Panc1 (cell line): ENCODE measurements at regions not wholly inside any gene's neighbourhood (a gene's known extent, or its start where the extent isn't known, plus 50 kb on each side); places are given as distances from the start of the nearest gene placed in this dataset.

Source experiments
- ATAC-seq: fragments of 200-7000 bp; cut with Tn5 transposase; 2 replicates; pipeline ENCODE4 v1.9.1; 2020; ENCODE audit warnings: mild to moderate bottlenecking, moderate library complexity
- BruUV-seq: library from RNA; stranded (reverse); fragments of 400-500 nt; replicated peaks from 2 replicates; lab custom pipeline; 2021; lab: Mats Ljungman, UMichigan
- CTCF ChIA-PET: fragments of 300-600 bp; sonication (Branson Sonifier 250); formaldehyde crosslinking; loops from one replicate; lab custom pipeline; 2022; ENCODE audit warnings: antibody characterized with exemption; lab: Charles Lee
- POLR2A ChIA-PET: fragments of 300-600 bp; sonication (Branson Sonifier 250); formaldehyde crosslinking; loops from one replicate; lab custom pipeline; 2022; ENCODE audit warnings: antibody characterized with exemption; lab: Charles Lee
- DNase-seq: peaks from one replicate; pipeline ENCODE4 v3.0.0-alpha.2; 2010; ENCODE audit warnings: low read depth, low spot score
- H3K27ac ChIP-seq: 2 replicates; pipeline ENCODE4 v1.5.1; 2011; ENCODE audit warnings: mild to moderate bottlenecking, low read length, inconsistent platforms
- H3K27me3 ChIP-seq: fragments of 200-500 bp; sonication (Bioruptor generic); 2 replicates; pipeline ENCODE4 v1.6.0; 2014; ENCODE audit warnings: low read length, inconsistent platforms; ENCODE audit not compliant: control insufficient read depth, insufficient read depth
- H3K36me3 ChIP-seq: fragments of 200-500 bp; sonication (Bioruptor generic); 2 replicates; pipeline ENCODE4 v1.5.1; 2014; ENCODE audit warnings: inconsistent platforms, mild to moderate bottlenecking, low read length, moderate library complexity; ENCODE audit not compliant: control insufficient read depth, insufficient read depth
- H3K4me1 ChIP-seq: 2 replicates; pipeline ENCODE4 v1.5.1; 2011; ENCODE audit warnings: inconsistent platforms, mild to moderate bottlenecking, low read length, moderate library complexity; ENCODE audit not compliant: control insufficient read depth, insufficient read depth
- H3K4me3 ChIP-seq, 2 experiments: 2 replicates each; pipeline ENCODE4 v1.5.1; 2011 to 2012; ENCODE audit warnings: low read depth in 2 of 2, low read length in 2 of 2, mild to moderate bottlenecking in 2 of 2, inconsistent platforms in 1 of 2, moderate library complexity in 1 of 2
- H3K9me3 ChIP-seq: fragments of 200-500 bp; sonication (Bioruptor generic); 2 replicates; pipeline ENCODE4 v1.5.1; 2014; ENCODE audit warnings: low read depth, mild to moderate bottlenecking, inconsistent platforms, low read length, moderate library complexity; ENCODE audit not compliant: control insufficient read depth, insufficient read depth
- POLR2AphosphoS5 ChIP-seq: IDR thresholded peaks from 2 replicates; pipeline ENCODE4 v1.6.1; 2012; ENCODE audit warnings: mild to moderate bottlenecking, low read depth, low read length, moderate library complexity
- SIN3A ChIP-seq: IDR thresholded peaks from 2 replicates; pipeline ENCODE4 v1.6.1; 2012; ENCODE audit warnings: low read depth, mild to moderate bottlenecking, low read length, moderate library complexity, borderline replicate concordance; ENCODE audit not compliant: insufficient read depth
- TCF7L2 ChIP-seq: IDR thresholded peaks from 2 replicates; pipeline ENCODE4 v1.6.1; 2011; ENCODE audit warnings: mild to moderate bottlenecking, low read depth, low read length, inconsistent platforms
- in situ Hi-C: cut with HindIII; loops from 2 replicates; pipeline ENCODE4 v1.10.0; 2016; ENCODE audit warnings: low sequenced_read_pairs, low pct_unique_long_range_greater_than_20kb
- intact Hi-C: fragments of 100-400 bp; cut with micrococcal nuclease; formaldehyde crosslinking; loops from one replicate; pipeline ENCODE4 v1.10.0; 2022; ENCODE audit not compliant: unreplicated experiment
- TF ChIP-seq, protein P1 (sequence below), 2 experiments: IDR thresholded peaks; 2 replicates each; pipeline ENCODE4 v1.6.1; 2011 to 2012; ENCODE audit warnings: low read depth in 2 of 2, control low read depth in 1 of 2, low read length in 1 of 2, mild to moderate bottlenecking in 1 of 2, moderate library complexity in 1 of 2; ENCODE audit not compliant: insufficient read depth in 1 of 2
- TF ChIP-seq, protein P2 (sequence below): fragments of 450-650 bp; IDR thresholded peaks from 2 replicates; pipeline ENCODE4 v1.5.1; 2017; ENCODE audit warnings: mild to moderate bottlenecking

DNA sequence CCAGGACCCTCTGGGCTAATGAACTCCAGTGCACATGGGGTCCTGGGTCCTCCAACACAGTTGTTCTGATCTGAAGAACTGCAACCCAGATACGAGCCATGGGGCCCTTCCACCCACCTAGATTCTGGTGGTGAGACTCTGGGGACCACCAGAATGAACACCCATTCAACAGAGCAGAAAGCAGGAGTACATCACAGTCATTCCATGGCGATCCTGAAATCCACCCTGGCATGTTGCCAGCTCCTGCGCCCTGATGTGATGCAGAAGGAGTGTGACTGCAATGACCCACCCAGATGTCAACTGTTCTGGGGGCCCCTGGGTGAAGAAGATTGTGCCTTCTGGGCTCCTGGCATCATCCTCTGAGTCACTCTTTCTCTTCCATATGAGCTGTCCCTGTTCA lies 211.6 kb downstream of the KIF26A start:
- H3K4me3 ChIP-seq, result no peak overlapping the region
- no peaks in the 10 kb centered on the region for H3K4me1 ChIP-seq
- no peaks in the 10 kb centered on the region for H3K36me3 ChIP-seq
- intact Hi-C loops (no loop called here), in situ Hi-C loops (no loop called here)
- DNase-seq, result no peak
- H3K27me3 ChIP-seq, result no peaks in the 10 kb centered on the region; the same call in 1 of the 2 replicates
- no peak overlapping the region for H3K27ac ChIP-seq
- no TSS peak for BruUV-seq
- POLR2A ChIA-PET, result no interaction called here
- no peaks in the 10 kb centered on the region for H3K9me3 ChIP-seq
- TF ChIP-seq POLR2AphosphoS5, result no peak
- TF ChIP-seq, protein P1, sequence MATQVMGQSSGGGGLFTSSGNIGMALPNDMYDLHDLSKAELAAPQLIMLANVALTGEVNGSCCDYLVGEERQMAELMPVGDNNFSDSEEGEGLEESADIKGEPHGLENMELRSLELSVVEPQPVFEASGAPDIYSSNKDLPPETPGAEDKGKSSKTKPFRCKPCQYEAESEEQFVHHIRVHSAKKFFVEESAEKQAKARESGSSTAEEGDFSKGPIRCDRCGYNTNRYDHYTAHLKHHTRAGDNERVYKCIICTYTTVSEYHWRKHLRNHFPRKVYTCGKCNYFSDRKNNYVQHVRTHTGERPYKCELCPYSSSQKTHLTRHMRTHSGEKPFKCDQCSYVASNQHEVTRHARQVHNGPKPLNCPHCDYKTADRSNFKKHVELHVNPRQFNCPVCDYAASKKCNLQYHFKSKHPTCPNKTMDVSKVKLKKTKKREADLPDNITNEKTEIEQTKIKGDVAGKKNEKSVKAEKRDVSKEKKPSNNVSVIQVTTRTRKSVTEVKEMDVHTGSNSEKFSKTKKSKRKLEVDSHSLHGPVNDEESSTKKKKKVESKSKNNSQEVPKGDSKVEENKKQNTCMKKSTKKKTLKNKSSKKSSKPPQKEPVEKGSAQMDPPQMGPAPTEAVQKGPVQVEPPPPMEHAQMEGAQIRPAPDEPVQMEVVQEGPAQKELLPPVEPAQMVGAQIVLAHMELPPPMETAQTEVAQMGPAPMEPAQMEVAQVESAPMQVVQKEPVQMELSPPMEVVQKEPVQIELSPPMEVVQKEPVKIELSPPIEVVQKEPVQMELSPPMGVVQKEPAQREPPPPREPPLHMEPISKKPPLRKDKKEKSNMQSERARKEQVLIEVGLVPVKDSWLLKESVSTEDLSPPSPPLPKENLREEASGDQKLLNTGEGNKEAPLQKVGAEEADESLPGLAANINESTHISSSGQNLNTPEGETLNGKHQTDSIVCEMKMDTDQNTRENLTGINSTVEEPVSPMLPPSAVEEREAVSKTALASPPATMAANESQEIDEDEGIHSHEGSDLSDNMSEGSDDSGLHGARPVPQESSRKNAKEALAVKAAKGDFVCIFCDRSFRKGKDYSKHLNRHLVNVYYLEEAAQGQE (IDR thresholded peaks at IDR 0.05; ENCODE audit: insufficient read depth in 1 of 2, low read depth in 2 of 2, low read length in 1 of 2), result no peak
- TF ChIP-seq TCF7L2, result no peak
- TF ChIP-seq, protein P2, sequence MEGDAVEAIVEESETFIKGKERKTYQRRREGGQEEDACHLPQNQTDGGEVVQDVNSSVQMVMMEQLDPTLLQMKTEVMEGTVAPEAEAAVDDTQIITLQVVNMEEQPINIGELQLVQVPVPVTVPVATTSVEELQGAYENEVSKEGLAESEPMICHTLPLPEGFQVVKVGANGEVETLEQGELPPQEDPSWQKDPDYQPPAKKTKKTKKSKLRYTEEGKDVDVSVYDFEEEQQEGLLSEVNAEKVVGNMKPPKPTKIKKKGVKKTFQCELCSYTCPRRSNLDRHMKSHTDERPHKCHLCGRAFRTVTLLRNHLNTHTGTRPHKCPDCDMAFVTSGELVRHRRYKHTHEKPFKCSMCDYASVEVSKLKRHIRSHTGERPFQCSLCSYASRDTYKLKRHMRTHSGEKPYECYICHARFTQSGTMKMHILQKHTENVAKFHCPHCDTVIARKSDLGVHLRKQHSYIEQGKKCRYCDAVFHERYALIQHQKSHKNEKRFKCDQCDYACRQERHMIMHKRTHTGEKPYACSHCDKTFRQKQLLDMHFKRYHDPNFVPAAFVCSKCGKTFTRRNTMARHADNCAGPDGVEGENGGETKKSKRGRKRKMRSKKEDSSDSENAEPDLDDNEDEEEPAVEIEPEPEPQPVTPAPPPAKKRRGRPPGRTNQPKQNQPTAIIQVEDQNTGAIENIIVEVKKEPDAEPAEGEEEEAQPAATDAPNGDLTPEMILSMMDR, result no peak
- no peak for TF ChIP-seq SIN3A
- CTCF ChIA-PET, result interaction anchor here (1.1 kb wide), 1 partner anchor 258 kb away, joined by 3 read pairs; no protein-coding TSS in a partner anchor
- no peak for ATAC-seq

DNA sequence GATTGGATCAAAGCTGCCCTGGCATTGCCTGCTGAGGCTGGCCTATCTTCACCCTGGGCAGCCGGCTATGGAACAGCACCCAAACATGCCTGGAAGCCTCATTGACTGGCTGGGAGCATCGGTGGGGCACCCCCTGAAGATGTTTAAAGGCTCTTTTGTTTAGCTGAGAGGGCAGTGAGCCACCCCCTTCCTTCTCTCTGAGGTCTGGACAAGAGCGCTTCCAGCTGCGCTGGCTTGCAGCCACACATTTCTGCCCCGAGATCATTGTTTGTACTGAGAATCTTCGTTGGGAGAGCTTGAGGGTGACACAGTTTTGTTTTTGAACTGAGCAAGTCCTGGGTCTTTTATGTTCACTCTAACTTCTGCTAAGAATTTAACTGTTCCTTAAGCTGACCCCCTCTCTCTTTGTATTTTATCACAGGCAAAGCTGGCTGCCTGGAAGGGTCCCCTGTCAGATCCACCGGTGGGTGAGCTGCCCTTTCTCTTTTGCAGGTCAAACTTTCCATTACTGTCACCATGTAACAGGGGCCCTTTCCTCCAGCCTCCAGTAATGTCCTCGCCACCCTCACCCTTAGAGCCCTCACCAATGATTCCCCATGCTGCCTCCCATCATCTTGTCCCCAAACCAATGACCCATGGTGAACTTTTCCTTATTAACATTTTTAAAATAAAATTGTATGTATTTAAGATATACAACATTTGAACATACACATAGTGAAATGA lies 212.2 kb downstream of the KIF26A start:
- ATAC-seq (no peak), DNase-seq (no peak)
- no peak overlapping the region for H3K27ac ChIP-seq
- H3K4me1 ChIP-seq, result no peaks in the 10 kb centered on the region
- H3K36me3 ChIP-seq, result no peaks in the 10 kb centered on the region
- in situ Hi-C loops (no loop called here), intact Hi-C loops (no loop called here)
- POLR2A ChIA-PET, result no interaction called here
- BruUV-seq, result no TSS peak
- no peak overlapping the region for H3K4me3 ChIP-seq
- TF ChIP-seq, protein P1 (IDR thresholded peaks at IDR 0.05; ENCODE audit: insufficient read depth in 1 of 2, low read depth in 2 of 2, low read length in 1 of 2), result no peak
- CTCF ChIA-PET, result interaction anchor here (1.1 kb wide), 1 partner anchor 258 kb away, joined by 3 read pairs; no protein-coding TSS in a partner anchor
- no peaks in the 10 kb centered on the region for H3K9me3 ChIP-seq
- no peaks in the 10 kb centered on the region; the same call in 1 of the 2 replicates for H3K27me3 ChIP-seq
